GM21447 (cell line): ENCODE measurements at regions not wholly inside any gene's neighbourhood (a gene's known extent, or its start where the extent isn't known, plus 50 kb on each side); places are given as distances from the start of the nearest gene placed in this dataset.
A peak's percentile ranks its signal among the peaks of the same experiment; 100 is the strongest.
"Not testable (repeated sequence)": the region's sequence is repeated elsewhere in the genome, so short reads cannot be mapped to it uniquely, and the experiment has no call there.

ENCODE experiments used
- ATAC-seq: cut with Tn5 transposase; IDR thresholded peaks from one replicate; pipeline ENCODE4 v1.9.1; 2021; ENCODE audit not compliant: unreplicated experiment

GRCh38 chr6:27854421-27854820 is 57.8 kb downstream of the OR2B2 start:
- ATAC-seq, result no peak

- no peak for ATAC-seq
Measured at GRCh38 chr6:27851440-27851839, 60.8 kb downstream of the OR2B2 start.

- ATAC-seq, result not testable (repeated sequence)
Measured at GRCh38 chr6:27849001-27849400, 63.2 kb downstream of the OR2B2 start.

- no peak for ATAC-seq
Measured at GRCh38 chr6:27847706-27848105, 64.5 kb downstream of the OR2B2 start.

GRCh38 chr6:27840572-27840971 is 71.6 kb downstream of the OR2B2 start:
- ATAC-seq, result no peak

GRCh38 chr6:27839626-27840475 is 72.3 kb downstream of the OR2B2 start:
- no peak for ATAC-seq

- ATAC-seq, result no peak
Measured at GRCh38 chr6:27838945-27839625, 73.1 kb downstream of the OR2B2 start.

- ATAC-seq, result peak; percentile 70
Measured at GRCh38 chr6:27838058-27838944, 73.9 kb downstream of the OR2B2 start.

- no peak for ATAC-seq
Measured at GRCh38 chr6:27837625-27838057, 74.6 kb downstream of the OR2B2 start.

- peak; percentile 39 for ATAC-seq
Measured at GRCh38 chr6:27836783-27837624, 75.2 kb downstream of the OR2B2 start.

GRCh38 chr6:27836141-27836782 is 75.9 kb downstream of the OR2B2 start:
- ATAC-seq, result no peak

GRCh38 chr6:27834879-27835549 is 77.2 kb downstream of the OR2B2 start:
- ATAC-seq, result no peak

- ATAC-seq, result no peak
Measured at GRCh38 chr6:27834384-27834783, 77.8 kb downstream of the OR2B2 start.

- peak; percentile 82 for ATAC-seq
Measured at GRCh38 chr6:27831434-27832081, 80.6 kb downstream of the OR2B2 start.

- peak; percentile 61 for ATAC-seq
Measured at GRCh38 chr6:27830600-27831433, 81.4 kb downstream of the OR2B2 start.

- no peak for ATAC-seq
Measured at GRCh38 chr6:27830212-27830599, 82.0 kb downstream of the OR2B2 start.

GRCh38 chr6:27829453-27830211 is 82.6 kb downstream of the OR2B2 start:
- ATAC-seq, result no peak
